ENCODE measurements at regions not wholly inside any gene's neighbourhood (a gene's known extent, or its start where the extent isn't known, plus 50 kb on each side); places are given as distances from the start of the nearest gene placed in this dataset.

GRCh38 chr6:167578371-167578901 is 248.3 kb upstream of the AFDN start:
- no peak overlapping the region for H3K4me2 ChIP-seq (ENCODE audit: low read length)
- no peaks in the 10 kb centered on the region for H3K4me1 ChIP-seq (ENCODE audit: insufficient read depth, low read length, severe bottlenecking)
- H2AFZ ChIP-seq (ENCODE audit: low read length) = no peak overlapping the region
- H3K27me3 ChIP-seq (ENCODE audit: insufficient read depth, low read length) = no peaks in the 10 kb centered on the region; the same call in 1 of the 2 replicates
- H3F3A ChIP-seq (ENCODE audit: insufficient read depth, low read length) = no peaks in the 10 kb centered on the region
- no peak for TF ChIP-seq CTCF (IDR thresholded peaks at IDR 0.05; ENCODE audit: low read length)
- no peak for TF ChIP-seq EZH2 (IDR thresholded peaks at IDR 0.05; ENCODE audit: borderline replicate concordance, low read length)
- no peaks in the 10 kb centered on the region for H3K79me2 ChIP-seq (ENCODE audit: insufficient read depth, low read length)
- H4K20me1 ChIP-seq (ENCODE audit: insufficient read depth, low read length) = no peaks in the 10 kb centered on the region
- no peak overlapping the region for H3K9ac ChIP-seq (ENCODE audit: low read length)
- no peaks in the 10 kb centered on the region for H3K36me3 ChIP-seq (ENCODE audit: insufficient read depth, low read length)
- no peaks in the 10 kb centered on the region for H3K9me2 ChIP-seq (ENCODE audit: low read depth, low read length)
- no peak overlapping the region for H3K27ac ChIP-seq (ENCODE audit: low read depth, low read length, poor library complexity, severe bottlenecking)
- no peaks in the 10 kb centered on the region for H3K9me3 ChIP-seq (ENCODE audit: low read length)
- H3K4me3 ChIP-seq (ENCODE audit: low read depth, low read length, poor library complexity, severe bottlenecking) = no peak overlapping the region

- Histone ChIP-seq H3K27me3 (ENCODE audit: insufficient read depth, low read length) (no peaks in the 10 kb centered on the region; the same call in 1 of the 2 replicates), H3K9me2 (ENCODE audit: low read depth, low read length) (no peaks in the 10 kb centered on the region), H2AFZ (ENCODE audit: low read length) (no peak overlapping the region), H3K4me2 (ENCODE audit: low read length) (no peak overlapping the region), H3K79me2 (ENCODE audit: insufficient read depth, low read length) (no peaks in the 10 kb centered on the region), H3K27ac (ENCODE audit: low read depth, low read length, poor library complexity, severe bottlenecking) (no peak overlapping the region), H3K9me3 (ENCODE audit: low read length) (no peaks in the 10 kb centered on the region), H4K20me1 (ENCODE audit: insufficient read depth, low read length) (no peaks in the 10 kb centered on the region), H3K36me3 (ENCODE audit: insufficient read depth, low read length) (no peaks in the 10 kb centered on the region), H3K4me3 (ENCODE audit: low read depth, low read length, poor library complexity, severe bottlenecking) (no peak overlapping the region), H3F3A (ENCODE audit: insufficient read depth, low read length) (no peaks in the 10 kb centered on the region), H3K9ac (ENCODE audit: low read length) (no peak overlapping the region), H3K4me1 (ENCODE audit: insufficient read depth, low read length, severe bottlenecking) (no peaks in the 10 kb centered on the region)
- TF ChIP-seq CTCF (IDR thresholded peaks at IDR 0.05; ENCODE audit: low read length) = no peak
- TF ChIP-seq EZH2 (IDR thresholded peaks at IDR 0.05; ENCODE audit: borderline replicate concordance, low read length) = no peak
These were observed 246.7 kb upstream of the AFDN start for GRCh38 chr6:167579806-167580618.

- Histone ChIP-seq H3K4me2 (ENCODE audit: low read length) (no peak overlapping the region), H3K27ac (ENCODE audit: low read depth, low read length, poor library complexity, severe bottlenecking) (no peak overlapping the region), H3K36me3 (ENCODE audit: insufficient read depth, low read length) (no peaks in the 10 kb centered on the region), H3K4me1 (ENCODE audit: insufficient read depth, low read length, severe bottlenecking) (no peaks in the 10 kb centered on the region), H3K27me3 (ENCODE audit: insufficient read depth, low read length) (no peaks in the 10 kb centered on the region; the same call in 1 of the 2 replicates), H4K20me1 (ENCODE audit: insufficient read depth, low read length) (no peaks in the 10 kb centered on the region), H3K9me2 (ENCODE audit: low read depth, low read length) (no peaks in the 10 kb centered on the region), H3K4me3 (ENCODE audit: low read depth, low read length, poor library complexity, severe bottlenecking) (no peak overlapping the region), H3K9me3 (ENCODE audit: low read length) (no peaks in the 10 kb centered on the region), H3K9ac (ENCODE audit: low read length) (no peak overlapping the region), H3F3A (ENCODE audit: insufficient read depth, low read length) (no peaks in the 10 kb centered on the region), H2AFZ (ENCODE audit: low read length) (no peak overlapping the region), H3K79me2 (ENCODE audit: insufficient read depth, low read length) (no peaks in the 10 kb centered on the region)
- TF ChIP-seq CTCF (IDR thresholded peaks at IDR 0.05; ENCODE audit: low read length) (no peak), EZH2 (IDR thresholded peaks at IDR 0.05; ENCODE audit: borderline replicate concordance, low read length) (no peak)
These were observed 246.1 kb upstream of the AFDN start for GRCh38 chr6:167580619-167580911.

Measured in OCI-LY1 (cell line).